ELR (cell line): ENCODE measurements at regions not wholly inside any gene's neighbourhood (a gene's known extent, or its start where the extent isn't known, plus 50 kb on each side); places are given as distances from the start of the nearest gene placed in this dataset.
"Not testable (repeated sequence)": the region's sequence is repeated elsewhere in the genome, so short reads cannot be mapped to it uniquely, and the experiment has no call there.

Experiments
- DNase-seq: peaks from one replicate; pipeline ENCODE4 v3.0.0-alpha.2; 2015; ENCODE audit warnings: low read depth

DNA sequence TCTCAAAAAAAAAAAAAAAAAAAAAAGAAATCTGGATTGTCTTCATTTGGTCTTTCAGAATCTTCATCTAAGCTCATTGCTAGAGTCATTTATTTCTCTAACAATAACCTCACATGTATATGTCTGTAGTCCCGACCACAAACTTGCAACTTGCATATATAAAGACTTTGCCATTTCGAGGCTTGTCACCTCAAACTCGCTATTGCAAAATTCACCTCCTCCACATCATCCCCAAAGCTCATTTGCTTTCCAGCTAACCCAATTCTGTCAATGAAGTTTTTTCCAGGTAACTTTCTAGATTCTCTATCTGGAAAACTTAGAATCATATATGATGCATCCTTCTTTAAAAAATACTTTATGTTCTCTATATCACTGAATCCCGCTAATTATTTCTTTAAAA is 393.2 kb upstream of the ATXN7L3B start:
- DNase-seq: no peak

DNA sequence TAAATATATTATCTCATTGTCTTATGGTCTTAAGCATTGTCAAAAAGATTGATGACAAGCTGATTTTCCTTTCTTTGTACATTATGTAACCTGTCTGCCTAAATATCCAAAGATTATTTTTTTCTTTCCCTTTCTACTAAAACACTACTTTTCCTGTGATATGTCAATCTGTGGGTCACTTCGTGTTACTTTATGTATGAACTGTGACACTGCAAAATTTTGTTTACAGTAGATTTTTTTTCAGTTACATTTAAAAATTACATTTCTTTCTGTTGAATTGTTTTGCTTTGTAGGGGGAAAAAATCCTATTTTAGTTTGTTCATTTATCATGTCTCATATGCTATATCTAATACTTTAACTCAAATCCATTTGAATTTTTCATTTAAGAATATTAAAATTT is 392.3 kb upstream of the ATXN7L3B start:
- no peak for DNase-seq

DNA sequence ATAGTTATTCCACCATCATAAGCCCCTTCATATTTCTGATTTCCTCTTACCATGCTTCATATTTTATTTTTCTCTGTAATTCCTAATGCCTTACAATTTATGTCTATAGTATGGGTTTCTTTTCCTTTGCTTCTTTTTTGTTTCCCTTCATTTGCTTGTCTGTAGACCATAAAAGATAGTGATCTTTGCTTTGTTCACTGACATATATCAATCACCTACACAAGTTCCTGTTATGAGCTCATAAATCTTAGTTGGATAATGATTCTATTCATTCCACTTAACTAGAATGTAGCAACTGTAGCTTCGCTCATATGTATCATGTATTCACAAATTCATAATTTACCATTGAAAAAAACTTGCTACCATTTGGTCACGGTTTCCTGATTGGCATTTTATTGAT is 388.8 kb upstream of the ATXN7L3B start:
- DNase-seq: no peak

DNA sequence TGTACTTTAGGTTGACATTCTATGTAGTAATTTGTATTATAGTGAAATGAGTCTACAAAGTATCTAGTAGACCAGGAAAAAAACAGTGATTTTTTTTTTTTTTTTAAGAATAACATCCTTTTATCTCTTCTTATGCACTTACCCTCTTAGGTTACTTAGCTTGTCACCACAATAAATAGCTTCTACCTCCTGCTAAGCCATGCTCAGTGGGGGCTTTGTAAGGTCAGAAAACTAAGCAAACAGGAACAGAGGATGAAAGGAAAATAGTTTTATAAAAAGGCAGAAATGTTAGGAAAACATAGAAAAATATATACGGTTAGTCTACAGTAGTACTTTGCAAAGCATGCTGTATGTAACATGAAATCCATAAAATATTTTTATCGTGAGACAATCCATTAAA is 385.3 kb upstream of the ATXN7L3B start:
- DNase-seq: no peak

DNA sequence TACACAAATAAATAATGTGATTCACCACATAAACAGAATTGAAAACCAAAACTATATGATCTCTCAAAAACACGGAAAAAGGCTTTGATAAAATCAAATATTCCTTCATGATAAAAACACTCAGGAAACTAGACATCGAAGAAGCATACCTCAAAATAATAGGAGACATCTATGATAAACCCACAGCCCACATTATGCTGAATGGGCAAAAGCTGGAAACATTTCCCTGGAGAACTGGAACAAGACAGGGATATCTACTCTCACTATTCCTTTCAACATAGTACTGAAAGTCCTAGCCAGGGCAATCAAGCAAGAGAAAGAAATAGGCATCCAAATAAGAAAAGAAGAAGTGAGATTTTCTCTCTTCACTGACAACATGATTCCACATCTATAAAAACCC is 371.5 kb upstream of the ATXN7L3B start:
- no peak for DNase-seq

DNA sequence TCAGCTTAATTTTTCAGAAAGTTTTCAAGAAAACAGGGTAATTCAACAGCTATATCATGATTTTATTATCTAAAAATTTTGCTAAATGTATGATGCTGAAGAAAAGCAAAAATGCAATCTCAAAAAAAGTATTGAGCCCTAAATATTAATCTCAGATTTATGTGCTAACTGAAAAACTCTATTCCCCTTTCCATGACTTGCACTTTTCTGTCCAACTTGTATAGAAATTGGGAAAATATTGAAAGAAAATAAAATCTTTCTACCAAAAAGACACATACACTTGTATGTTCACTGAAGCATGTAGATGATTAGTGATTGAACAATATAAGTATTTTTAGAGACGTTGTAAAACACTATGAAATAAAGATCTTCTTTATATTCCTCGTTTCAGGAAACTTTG is 368.0 kb upstream of the ATXN7L3B start:
- no peak for DNase-seq

DNA sequence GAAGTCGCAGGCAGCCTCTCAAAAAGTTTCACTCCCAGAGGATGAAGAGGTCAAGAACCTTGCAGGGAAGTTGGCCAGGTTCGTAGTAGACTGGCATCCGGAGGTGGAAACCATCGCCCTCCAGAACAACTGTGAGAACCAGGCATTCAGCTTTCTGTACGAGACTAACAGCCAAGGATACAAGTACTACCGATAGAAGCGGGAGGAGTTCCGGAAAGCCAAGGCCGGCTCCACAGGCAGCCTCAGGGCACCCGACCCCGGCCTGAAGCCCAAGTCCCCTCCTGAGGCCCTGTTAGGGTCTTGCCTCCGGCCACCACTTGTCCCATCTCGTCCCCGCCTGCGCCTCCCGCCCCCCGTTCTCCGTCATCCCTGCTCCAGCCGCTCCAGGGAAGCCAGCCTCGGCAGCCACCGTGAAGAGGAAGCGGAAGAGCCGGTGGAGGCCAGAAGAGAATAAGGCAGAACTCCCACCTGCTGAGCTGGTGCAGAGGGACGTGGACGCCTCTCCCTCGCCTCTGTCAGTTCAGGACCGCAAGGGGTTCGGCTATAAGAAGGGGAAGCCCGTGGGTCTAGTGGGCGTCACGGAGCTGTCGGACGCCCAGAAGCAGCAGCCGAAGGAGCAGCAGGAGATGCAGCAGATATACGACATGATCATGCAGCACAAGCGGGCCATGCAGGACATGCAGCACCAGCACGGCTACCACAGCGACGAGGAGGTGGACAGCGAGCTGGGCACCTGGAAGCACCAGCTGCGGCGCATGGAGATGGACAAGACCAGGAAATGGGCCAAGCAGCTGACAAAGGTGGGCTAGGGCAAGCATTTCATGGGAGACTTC is 366.8 kb upstream of the ATXN7L3B start:
- no peak for DNase-seq

DNA sequence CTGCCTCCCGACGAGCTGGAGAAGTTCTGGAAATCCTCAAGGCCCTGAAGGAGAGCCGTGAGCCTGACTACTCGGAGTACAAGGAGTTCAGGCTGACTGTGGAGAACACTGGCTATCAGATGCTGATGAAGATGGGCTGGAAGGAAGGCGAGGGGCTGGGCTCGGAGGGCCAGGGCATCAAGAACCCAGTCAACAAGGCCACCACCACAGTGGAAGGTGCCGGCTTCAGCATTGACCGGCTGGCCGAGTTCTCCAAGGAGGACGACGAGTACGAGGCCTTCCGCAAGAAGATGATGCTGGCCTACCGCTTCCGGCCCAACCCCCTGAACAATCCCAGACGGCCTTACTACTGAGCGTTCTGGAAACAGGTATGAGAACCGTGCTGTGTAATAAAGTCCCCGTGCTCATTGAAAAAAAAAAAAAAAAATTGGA is 366.1 kb upstream of the ATXN7L3B start:
- DNase-seq: no peak

DNA sequence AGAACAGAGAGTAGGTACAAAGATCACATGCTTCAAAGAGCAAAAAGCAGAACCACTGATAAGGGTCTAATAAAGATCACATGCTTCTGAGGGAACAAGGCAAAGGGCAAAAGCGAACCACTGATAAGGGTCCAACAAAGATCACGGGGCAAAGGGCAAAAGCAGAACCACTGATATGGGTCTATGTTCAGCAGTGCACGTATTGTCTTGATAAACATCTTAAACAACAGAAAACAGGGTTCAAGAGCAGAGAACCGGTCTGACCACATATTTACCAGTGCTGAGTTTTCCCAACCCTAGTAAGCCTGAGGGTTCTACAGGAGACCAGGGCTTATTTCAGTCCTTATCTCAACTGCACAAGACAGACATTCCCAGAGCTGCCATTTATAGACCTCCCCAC is 362.7 kb upstream of the ATXN7L3B start:
- DNase-seq: not testable (repeated sequence)

DNA sequence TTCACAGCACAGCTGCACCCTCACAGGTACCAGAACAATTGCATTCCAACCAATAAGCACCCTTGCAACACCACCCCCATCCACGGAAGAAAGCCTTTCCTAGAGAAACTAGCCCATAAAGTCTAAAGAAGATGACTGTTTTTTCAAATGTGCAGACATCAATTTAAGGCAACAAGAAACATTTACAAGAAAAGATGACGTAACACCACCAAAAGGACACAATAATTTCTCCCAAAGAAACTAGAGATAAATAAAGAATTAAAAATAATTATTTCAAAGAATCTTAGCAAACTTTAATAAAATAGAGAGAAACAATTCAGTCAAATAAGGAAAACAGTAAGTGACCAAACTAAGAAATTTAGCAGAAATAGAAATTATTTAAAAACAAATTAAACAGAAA is 352.3 kb upstream of the ATXN7L3B start:
- no peak for DNase-seq

DNA sequence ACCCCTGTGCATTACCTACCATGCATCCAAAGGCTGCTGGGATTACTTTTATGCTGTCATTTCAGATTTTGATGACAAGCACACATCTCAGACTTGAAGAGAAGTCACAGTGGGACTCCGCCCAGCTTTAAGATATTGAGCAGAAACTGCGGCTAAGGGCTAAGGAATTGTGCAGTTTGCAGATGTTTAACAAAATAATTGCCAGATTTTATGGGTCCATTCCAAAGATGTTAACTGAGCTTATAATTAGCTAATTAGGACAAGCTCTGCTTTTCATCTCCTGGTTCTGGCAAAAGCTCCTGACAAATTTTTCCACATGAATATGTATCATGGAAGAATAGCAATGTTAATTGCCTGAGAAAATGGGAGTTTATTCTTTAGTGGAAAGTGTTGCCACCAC is 344.4 kb upstream of the ATXN7L3B start:
- no peak for DNase-seq

DNA sequence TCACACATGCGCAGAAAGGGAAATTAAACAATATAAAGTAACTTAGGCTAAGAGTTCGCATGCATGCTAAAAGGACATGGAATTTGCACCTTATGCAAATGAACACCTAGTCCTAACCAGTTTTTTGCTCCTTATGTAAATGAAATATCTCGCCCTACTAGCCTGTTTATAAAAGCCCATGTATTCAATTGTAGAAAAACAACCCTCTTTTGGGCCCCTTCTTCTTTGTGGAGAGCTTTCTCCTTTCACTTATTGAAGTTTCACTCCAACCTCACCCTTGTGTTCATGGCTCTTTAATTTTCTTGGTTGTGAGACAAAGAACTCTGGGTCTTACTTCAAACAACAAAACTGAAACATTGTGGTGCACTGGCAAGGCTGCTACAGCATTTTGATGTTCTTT is 333.4 kb upstream of the ATXN7L3B start:
- no peak for DNase-seq

DNA sequence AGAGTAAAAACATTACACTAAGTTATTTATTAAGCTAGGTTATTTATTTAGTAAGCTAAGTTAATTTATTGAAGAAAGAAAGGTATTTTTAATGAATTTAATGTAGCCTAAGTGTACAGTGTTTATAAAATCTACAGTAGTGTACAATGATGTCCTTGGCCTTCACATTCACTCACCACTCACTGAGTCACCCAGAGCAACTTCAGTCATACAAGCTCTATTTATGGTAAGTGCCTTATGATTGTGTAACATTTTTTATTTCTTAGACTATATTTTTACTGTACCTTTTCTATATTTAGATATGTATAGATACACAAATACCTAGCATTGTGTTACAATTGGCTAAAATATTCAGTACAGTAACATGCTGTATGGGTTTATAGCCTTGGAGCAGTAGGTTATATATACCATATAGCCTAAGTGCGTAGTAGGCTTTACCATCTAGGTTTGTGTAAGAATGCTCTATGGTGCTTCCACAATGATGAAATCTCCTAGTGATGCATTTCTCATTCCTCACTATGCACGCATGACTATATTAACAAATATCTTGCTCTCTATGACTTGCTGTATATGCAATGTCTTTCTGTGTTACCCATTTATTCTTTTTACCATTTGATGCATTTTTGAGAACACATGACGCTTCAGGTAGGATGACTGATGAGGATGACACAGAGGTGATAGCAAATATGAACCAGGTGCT is 309.6 kb upstream of the ATXN7L3B start:
- peak; percentile 50 for DNase-seq

DNA sequence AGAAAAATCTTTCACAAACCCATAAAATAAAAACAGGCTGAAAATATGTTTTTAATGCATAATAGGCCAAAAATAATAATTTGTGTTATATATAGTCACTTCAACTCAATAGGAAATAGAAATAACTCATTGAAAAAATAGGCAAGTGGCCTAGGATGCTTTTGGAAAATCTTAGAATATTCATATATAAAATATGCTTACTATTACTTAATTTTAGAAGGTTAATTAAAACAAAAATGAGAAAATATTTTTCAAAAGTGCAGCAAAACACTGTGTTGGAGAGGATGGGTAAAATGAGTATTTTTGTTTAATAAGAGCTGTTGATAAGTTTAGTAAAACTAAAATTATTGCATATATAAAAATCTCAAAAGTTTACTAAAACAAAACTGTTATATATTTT is 308.0 kb upstream of the ATXN7L3B start:
- no peak for DNase-seq

DNA sequence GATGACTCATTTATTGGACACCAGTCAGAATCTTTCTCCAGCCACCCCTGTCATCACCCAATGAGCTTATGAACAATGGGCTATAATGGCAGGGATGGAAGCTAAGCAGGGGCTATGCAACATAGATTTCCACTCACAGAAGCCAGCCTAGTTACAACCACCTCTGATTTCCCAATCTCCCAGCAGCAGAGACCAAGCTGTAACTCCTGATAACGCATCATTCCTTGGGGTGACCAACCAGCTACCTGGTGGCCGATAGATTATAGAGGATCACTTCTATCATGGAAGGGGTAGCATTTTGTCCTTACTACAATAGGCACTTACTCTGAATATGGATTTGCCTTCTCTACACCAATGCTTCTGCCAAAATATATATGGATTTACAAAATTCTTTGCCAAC is 302.3 kb upstream of the ATXN7L3B start:
- no peak for DNase-seq

DNA sequence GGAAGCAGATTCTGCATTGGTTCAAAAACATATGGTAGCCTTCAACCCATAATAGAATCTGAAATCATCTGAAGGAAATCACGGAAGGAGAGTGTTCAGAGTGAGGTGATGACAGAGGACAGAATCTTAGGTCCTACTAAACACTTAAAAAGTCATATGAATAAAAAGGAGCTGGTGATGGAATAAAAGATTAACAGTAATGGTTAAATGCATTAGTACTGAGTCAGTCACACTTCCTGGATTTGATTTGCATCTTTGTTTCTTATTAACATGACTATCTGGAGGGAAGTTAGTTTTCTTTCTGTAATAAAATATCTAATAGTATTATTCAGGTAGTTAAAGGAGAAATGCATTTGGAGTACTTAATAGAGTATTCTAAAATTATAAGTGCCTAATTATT is 296.3 kb upstream of the ATXN7L3B start:
- DNase-seq: no peak

DNA sequence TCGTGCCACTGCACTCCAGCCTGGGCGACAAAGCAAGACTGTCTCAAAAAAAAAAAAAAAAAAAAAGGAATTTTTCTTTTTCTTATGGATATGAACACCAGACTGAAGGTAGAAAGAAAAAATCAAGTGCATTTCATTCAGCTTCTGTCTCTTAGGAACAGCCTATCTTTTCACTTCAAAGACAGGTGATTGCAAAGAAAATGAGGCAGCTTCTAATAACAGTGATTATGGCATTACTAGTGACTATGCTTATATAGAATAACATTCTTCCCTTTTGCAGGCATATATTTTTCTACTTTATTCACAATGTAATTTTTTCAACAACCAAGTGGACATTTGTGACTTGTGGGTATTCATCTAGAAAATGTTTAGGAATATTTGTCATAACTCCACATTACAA is 295.5 kb upstream of the ATXN7L3B start:
- no peak for DNase-seq

DNA sequence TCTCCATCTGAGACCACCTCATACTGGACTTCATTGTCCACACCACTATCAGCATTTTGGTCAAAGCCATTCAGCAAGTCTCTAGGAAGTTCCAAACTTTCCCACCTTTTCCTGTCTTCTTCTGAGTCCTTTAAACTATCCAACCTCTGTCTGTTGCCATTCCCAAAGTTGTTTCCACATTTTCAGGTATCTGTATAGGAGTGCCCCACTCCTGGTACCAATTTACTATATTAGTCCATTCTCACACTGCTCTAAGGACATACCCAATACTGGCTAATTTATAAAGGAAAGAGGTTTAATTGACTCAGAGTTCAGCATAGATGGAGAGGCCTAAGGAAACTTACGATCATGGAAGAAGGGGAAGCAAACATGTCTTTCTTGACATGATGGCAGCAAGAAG is 292.2 kb upstream of the ATXN7L3B start:
- DNase-seq: no peak

DNA sequence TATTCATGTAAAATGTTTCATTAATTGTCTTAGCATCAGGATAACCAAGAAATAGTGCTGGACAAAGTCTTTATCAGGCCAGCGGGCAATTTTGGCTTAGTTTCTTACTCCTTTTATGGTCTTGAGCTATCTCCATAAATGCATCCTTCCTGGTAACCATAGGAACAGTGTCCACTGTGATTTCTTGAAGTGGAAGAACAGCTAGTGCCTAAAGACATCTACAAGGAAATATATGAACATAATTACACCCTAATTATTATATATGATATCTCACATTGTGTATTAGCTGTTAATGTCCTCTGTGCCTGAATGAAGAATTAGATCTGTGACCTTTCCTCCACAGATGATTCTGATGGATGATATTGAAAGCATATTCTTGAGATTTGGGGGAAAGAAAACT is 286.7 kb upstream of the ATXN7L3B start:
- DNase-seq: no peak

DNA sequence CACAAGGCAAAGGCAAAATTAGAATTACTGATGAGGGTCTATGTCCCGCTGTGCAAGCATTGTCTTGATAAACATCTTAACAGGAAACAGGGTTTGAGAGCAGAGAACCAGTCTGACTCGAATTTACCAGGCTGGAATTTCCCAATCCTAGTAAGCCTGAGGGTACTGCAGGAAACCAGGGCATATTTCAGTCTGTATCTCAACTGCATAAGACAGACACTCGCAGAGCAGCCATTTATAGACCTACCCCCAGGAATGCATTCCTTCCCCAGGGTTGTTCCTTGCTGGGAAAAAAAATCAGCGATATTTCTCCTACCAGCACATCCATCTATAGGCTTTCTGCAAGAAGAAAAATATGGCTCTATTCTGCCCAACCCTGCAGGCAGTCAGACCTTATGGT is 283.8 kb upstream of the ATXN7L3B start:
- not testable (repeated sequence) for DNase-seq

DNA sequence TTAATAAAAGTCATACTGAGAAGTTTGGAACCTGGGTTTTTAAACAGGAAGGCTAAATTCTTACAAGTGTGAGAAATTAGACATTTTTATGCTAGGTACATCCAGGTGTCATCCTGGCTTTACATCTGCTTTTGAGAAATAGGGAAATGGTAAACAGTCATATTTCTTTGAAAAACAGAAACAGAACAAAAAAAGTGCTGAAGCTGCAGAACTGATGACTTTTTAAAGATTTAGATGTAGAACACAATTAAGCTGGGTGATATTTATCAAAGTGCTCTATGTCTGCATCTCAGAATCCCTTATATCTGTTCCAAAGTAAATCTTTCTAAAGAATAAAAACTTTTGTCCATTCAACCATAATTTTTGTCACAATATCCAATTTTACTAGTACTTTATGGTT is 282.9 kb upstream of the ATXN7L3B start:
- DNase-seq: no peak

DNA sequence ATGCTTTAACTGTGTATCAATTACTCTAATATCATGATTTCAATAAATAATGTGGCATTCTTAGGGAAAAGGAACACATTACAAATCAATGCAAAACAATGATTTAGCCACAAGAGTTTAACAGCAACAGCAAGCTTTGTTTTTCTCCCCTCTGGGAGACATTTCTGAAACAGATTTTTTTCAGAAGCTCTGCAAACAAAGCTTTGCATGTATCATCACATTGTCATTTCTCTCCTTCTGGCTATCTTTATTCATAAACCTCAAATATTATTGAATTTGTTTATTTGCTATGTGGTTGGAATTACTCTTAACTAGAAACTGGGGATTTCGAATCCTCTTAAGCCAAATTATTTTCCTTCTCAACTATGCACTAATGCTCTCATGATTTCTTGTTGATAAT is 278.4 kb upstream of the ATXN7L3B start:
- DNase-seq: no peak

DNA sequence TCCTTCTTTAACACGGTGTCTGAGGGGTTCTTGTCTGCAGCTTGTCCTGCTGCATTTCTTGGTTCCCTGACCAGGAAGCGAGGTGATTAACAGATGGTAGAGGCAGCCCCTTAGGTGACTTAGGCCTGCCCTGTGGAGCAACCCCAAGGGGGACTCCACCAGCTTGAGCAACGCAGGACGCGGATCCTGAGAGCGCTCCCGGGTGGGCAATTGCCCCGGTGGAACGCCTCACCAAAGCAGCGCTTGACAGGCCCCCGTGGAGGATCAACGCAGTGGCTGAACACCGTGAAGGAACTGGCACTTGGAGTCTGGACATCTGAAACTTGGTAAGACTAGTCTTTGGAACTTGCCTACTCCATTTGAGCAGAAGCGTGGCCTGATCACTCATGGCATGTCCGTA is 272.9 kb upstream of the ATXN7L3B start:
- DNase-seq: no peak

DNA sequence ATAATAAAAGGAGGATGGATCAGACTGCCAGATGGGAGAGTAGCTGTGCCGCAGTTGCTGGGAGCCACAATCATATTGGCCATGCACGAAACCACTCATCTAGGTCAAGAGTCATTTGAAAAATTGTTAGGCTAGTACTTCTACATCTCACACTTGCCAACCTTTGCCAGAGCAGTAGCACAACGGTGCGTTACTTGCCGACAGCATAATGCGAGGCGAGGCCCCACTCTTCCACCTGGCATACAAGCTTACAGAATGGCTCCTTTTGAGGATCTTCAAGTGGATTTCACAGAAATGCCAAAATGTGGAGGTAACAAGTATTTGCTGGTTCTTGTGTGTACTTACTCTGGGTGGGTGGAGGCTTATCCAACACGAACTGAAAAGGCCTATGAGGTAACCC is 268.3 kb upstream of the ATXN7L3B start:
- DNase-seq: not testable (repeated sequence)
